AG04449 (cell line): ENCODE measurements at regions not wholly inside any gene's neighbourhood (a gene's known extent, or its start where the extent isn't known, plus 50 kb on each side); places are given as distances from the start of the nearest gene placed in this dataset.

Experiments
- CTCF ChIA-PET: fragments of 350-600 bp; formaldehyde crosslinking; extraction: SDS; loops from one replicate; lab custom pipeline; 2021; ENCODE audit warnings: antibody characterized with exemption; lab: Yijun Ruan, JAX
- POLR2A ChIA-PET: fragments of 400-600, 350-600 bp; formaldehyde crosslinking; extraction: SDS; loops from one replicate; lab custom pipeline; 2020; ENCODE audit warnings: antibody characterized with exemption, inconsistent platforms; lab: Yijun Ruan, JAX
- DNase-seq: peaks from one replicate; pipeline ENCODE4 v3.0.0-alpha.2; 2010; ENCODE audit warnings: low read depth, low spot score
- H3K4me3 ChIP-seq: 2 replicates; pipeline ENCODE4 v1.5.1; 2011; ENCODE audit warnings: low read depth, mild to moderate bottlenecking, control low read depth, low read length
- TF ChIP-seq, protein P1 (sequence below): IDR thresholded peaks from one replicate; pipeline ENCODE4 v1.5.1; 2011; ENCODE audit warnings: mild to moderate bottlenecking, moderate library complexity, low read length, control low read depth, inconsistent platforms; ENCODE audit not compliant: insufficient read depth; ENCODE audit errors: missing control alignments

DNA sequence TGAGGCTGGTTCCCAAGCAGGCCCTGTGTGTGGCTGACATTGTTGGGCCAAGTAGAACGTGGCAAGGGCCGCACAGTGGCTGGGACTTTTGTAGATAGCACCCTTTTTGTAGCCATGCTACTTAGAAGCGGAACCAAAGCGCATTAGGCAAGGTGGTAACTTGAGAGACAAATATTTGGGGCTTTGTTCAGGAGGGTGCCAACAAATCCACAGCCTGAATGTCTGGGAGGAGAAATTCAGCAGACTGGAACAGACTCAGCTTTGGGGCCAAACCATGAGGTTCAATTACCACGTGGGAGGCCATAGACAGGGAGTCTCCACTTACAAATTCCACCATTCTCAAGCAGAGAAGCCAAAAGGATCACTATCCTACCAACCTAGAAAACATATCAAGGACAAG is 183.7 kb downstream of the RGS9 start:
- ChIA-PET POLR2A (no interaction called here), CTCF (interaction anchor here (1.5 kb wide), 1 partner anchor 43 kb away, joined by 3 read pairs; no protein-coding TSS in a partner anchor)
- DNase-seq, result no peak
- H3K4me3 ChIP-seq, result no peak overlapping the region
- TF ChIP-seq, protein P1, sequence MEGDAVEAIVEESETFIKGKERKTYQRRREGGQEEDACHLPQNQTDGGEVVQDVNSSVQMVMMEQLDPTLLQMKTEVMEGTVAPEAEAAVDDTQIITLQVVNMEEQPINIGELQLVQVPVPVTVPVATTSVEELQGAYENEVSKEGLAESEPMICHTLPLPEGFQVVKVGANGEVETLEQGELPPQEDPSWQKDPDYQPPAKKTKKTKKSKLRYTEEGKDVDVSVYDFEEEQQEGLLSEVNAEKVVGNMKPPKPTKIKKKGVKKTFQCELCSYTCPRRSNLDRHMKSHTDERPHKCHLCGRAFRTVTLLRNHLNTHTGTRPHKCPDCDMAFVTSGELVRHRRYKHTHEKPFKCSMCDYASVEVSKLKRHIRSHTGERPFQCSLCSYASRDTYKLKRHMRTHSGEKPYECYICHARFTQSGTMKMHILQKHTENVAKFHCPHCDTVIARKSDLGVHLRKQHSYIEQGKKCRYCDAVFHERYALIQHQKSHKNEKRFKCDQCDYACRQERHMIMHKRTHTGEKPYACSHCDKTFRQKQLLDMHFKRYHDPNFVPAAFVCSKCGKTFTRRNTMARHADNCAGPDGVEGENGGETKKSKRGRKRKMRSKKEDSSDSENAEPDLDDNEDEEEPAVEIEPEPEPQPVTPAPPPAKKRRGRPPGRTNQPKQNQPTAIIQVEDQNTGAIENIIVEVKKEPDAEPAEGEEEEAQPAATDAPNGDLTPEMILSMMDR, result no peak

DNA sequence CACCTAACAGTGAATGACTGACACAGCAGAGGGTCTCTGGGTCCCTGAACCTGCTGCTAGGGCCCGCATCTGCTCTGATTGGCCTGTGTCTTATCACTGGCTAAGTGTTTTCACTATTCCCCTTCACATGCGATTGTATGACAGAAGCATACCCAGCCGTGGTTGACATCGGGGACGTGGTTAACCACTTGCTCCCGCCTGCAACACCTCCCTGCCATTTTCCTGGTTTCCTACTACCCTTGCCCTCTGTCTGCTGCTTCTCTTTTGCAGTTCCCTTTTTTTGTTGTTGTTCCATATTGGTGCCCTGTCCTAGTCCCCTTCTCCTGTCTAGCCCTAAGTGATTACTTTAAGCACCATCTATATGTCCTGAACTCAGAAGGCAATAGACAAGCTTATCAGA is 177.0 kb downstream of the RGS9 start:
- TF ChIP-seq, protein P1, result no peak
- CTCF ChIA-PET, result interaction anchor here (3.4 kb wide), 1 partner anchor 19 kb away, joined by 14 read pairs; no protein-coding TSS in a partner anchor
- no peak overlapping the region for H3K4me3 ChIP-seq
- POLR2A ChIA-PET, result no interaction called here
- DNase-seq, result no peak

GRCh38 chr17:65312718-65313377 is 175.7 kb downstream of the RGS9 start:
- no peak for DNase-seq
- ChIA-PET CTCF (interaction anchor here (0.6 to 3.4 kb wide), 2 partner anchors 18 to 284 kb away, joined by 3 to 14 read pairs; no protein-coding TSS in a partner anchor), POLR2A (no interaction called here)
- TF ChIP-seq, protein P1, result no peak
- H3K4me3 ChIP-seq, result no peak overlapping the region

- H3K4me3 ChIP-seq, result no peak overlapping the region
- TF ChIP-seq, protein P1, result no peak
- no peak for DNase-seq
- ChIA-PET CTCF (interaction anchor here (1.0 to 1.2 kb wide), 2 partner anchors 17 to 245 kb away, joined by 3 to 6 read pairs; no protein-coding TSS in a partner anchor), POLR2A (no interaction called here)
Observed at GRCh38 chr17:65311261-65311660, 174.1 kb downstream of the RGS9 start.

- POLR2A ChIA-PET, result no interaction called here
- DNase-seq, result no peak
- CTCF ChIA-PET, result interaction anchor here (0.9 to 2.2 kb wide), 2 partner anchors 13 to 14 kb away, joined by 3 to 15 read pairs; no protein-coding TSS in a partner anchor
Observed at GRCh38 chr17:65307961-65308316, 170.8 kb downstream of the RGS9 start.

More at GRCh38 chr17:65307961-65308316, 170.8 kb downstream of the RGS9 start:
- TF ChIP-seq, protein P1, result no peak
- H3K4me3 ChIP-seq, result no peak overlapping the region
